ENCODE measurements at regions not wholly inside any gene's neighbourhood (a gene's known extent, or its start where the extent isn't known, plus 50 kb on each side); places are given as distances from the start of the nearest gene placed in this dataset.

GRCh38 chr10:78768876-78769275, 299.9 kb upstream of the ZMIZ1 start:
- no peak for DNase-seq

DNA sequence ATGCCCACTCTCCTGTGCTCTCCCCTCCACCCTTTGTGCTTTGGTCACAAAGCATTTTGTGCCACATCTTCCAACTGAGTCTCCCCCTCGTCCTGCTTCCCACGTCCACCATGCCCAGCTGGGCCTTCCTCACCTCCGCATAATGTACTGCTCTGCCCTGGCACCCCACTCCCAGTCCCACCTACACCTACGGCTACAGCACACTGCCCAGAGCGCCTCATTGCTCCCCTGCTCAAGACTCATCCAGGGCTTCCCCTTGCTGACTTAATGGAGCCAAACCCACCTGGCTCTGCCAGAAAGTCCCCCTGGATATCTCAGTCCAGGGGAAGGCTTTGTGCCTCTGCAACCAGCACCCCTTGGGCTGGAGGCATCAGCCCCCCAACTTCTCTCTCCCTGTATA, 299.2 kb upstream of the ZMIZ1 start:
- DNase-seq: no peak

DNA sequence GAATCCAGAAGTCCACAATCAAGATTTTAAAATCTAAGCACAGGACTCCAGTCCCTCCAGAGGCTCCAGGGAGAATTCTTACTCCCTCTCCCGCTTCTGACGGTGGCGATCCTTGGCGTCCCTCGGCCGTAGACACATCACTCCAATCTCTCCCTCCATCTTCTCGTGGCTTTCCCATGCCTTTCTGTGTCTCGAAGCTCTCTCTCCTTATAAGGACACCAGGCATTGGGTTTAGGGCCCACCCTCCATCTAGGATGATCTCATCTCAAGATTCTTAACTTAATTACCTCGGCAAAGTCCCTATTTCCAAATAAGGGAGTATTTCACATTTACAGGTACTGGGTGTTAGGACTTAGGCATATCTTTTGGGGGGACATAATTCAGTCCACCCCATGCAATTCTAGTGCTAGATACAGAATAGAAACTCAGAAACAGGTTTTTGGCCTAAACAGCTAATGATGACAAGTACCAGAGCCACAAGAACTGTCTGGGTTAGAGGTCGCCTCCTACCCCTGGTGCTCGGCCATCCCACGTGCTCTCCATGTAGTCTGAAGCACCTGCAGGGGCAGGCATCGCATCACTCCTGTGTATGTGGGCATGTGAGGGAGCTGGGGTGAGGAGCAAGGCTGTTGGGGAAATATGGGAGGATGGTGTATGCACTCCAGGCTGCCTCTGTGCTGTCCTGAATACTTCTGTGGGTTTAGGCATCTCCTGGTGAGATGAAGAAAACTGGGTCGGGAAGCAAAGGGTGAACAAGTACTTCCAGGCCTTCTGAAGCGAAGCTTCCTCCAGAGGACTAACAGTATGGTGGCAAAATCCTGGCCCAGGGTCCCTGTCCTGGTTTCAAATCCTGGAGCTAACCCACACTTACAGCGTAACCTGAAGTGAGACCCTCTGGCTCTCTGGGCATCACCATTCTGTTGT, 298.3 kb upstream of the ZMIZ1 start:
- no peak for DNase-seq

- DNase-seq: no peak
Measured at GRCh38 chr10:78771260-78771659, 297.5 kb upstream of the ZMIZ1 start.

DNA sequence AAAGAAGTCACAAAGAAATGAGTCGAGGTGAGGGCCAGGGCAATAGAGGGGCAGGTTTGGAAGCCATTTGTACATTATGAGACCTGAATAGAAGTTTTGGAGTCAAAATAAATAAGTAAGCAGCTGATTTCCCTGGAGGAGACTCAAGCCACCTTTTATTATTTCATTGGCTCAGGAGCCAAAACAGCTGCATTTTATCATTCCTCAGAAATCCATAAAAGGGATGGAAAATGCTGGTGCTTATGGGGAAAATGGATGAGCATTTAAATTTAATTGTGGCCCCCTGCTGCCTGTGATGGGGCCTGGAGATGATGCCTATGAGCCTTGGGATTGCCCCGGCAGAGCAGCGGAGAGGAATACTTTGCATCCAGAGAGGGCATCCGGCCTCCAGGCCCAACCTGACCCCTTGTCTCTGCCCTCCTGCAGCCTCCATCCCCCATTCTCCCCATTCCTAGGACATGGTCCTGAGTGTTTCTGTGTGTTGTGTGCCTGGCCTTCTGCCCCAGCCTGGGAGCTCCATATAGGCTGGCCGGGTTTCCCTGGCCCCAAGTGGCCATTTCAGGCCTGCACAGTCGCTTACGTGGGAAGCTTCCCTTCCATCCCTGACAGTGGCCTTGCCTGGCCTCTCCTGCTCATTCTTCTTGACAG, 296.8 kb upstream of the ZMIZ1 start:
- DNase-seq: no peak

- DNase-seq: no peak
Measured at GRCh38 chr10:78772486-78772885, 296.3 kb upstream of the ZMIZ1 start.

- DNase-seq: no peak
Measured at GRCh38 chr10:78772986-78773530, 295.7 kb upstream of the ZMIZ1 start.

GRCh38 chr10:78774614-78774998, 294.2 kb upstream of the ZMIZ1 start:
- DNase-seq: no peak

GRCh38 chr10:78774999-78775711, 293.6 kb upstream of the ZMIZ1 start:
- no peak for DNase-seq

DNA sequence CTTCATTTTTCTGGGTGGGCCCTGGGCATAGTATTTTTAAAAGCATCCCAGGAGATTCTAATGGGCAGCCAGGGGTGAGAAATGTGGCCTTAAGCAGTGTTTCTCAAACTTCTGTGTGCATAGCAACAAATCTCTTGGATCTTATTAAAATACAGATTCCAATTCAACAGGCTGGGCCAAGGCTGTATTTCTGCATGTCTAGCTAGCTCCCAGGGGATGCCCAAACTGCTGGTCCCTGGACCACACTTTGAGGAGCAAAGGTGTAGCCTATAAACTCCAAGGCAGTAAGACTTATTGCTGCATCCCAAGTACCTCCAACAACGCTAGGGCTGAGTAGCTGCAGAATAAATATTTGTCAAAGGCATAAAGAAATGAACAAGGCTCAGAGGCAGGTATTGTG, 292.9 kb upstream of the ZMIZ1 start:
- no peak for DNase-seq

DNA sequence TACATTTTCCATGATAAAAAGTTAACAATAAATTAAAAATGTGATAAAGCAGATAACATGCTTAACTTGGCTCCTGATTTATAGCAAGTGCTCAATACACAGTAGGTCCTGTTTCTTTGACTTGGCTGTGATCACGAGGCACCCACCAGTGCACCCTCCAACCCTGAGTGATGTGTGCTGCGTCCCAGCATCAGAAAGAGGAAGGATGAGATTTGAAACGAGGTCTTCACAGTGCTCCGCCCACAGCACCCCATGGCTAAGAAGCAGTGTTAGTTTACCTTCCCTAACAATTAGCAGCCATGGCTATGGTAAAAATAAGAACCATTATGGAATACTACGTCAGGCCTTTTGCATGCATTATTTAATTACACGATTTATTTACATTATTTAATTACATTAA, 292.0 kb upstream of the ZMIZ1 start:
- DNase-seq: no peak

- DNase-seq: no peak
Measured at GRCh38 chr10:78777466-78777865, 291.3 kb upstream of the ZMIZ1 start.

- no peak for DNase-seq
Measured at GRCh38 chr10:78777867-78778266, 290.9 kb upstream of the ZMIZ1 start.

GRCh38 chr10:78778444-78779338, 290.1 kb upstream of the ZMIZ1 start:
- no peak for DNase-seq

DNA sequence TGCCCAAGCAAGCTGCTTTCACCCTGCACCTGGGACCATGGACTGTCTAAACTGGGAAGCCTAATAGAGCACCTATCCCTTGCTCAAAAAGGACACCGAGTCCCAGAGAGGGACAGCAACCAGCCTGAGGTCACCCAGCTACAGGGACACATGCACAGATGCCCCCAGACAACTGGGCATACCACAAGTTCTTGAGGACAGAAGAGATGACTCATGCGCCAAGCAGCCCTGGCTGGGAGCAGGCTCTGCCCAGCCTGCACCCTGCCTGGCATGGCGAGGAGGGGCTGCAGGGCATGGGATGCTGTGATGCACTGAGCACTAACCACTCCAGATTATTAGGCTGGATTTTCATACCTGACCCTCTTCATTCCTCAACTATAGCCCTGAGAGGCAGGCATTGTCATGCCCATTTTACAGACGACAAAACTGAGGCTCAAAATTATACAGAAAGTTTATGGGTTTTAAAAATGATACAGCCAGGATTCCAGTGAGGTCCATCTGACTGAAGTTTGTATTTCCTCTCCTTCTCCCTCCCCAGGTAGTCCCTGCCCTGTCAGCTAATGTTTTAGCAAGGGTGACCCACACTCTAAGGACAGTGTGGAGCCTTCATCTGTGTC, 289.3 kb upstream of the ZMIZ1 start:
- DNase-seq: no peak

GRCh38 chr10:78780551-78780961, 288.2 kb upstream of the ZMIZ1 start:
- DNase-seq: no peak

- DNase-seq: no peak
Measured at GRCh38 chr10:78781251-78781913, 287.4 kb upstream of the ZMIZ1 start.

DNA sequence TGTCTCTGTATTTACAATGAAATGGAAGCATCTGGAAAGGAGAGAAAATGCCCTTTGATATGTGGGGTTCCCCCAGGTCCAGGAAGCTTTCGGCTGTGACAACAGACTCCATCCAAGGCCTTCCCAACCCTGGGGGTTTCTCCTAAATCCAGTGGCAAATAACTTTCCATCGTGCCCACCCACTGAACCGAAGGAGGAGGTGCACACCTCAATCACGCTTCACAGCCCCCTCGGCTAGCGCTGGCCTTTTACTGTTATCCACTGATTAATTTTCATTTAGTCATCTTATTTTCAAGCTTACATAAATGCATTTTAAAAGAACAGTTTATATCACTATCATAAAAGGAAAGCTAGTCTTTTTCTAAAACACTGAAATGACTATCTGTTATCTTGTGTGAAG, 286.8 kb upstream of the ZMIZ1 start:
- no peak for DNase-seq

GRCh38 chr10:78782441-78782840, 286.3 kb upstream of the ZMIZ1 start:
- DNase-seq: no peak

GRCh38 chr10:78783753-78784152, 285.0 kb upstream of the ZMIZ1 start:
- DNase-seq: no peak

- DNase-seq: no peak
Measured at GRCh38 chr10:78784546-78784945, 284.2 kb upstream of the ZMIZ1 start.

Data from CD4-positive, alpha-beta T cell treated with Interferon alpha-2 for 1 hour (primary cell).